ENCODE measurements at regions not wholly inside any gene's neighbourhood (a gene's known extent, or its start where the extent isn't known, plus 50 kb on each side); places are given as distances from the start of the nearest gene placed in this dataset.

DNA sequence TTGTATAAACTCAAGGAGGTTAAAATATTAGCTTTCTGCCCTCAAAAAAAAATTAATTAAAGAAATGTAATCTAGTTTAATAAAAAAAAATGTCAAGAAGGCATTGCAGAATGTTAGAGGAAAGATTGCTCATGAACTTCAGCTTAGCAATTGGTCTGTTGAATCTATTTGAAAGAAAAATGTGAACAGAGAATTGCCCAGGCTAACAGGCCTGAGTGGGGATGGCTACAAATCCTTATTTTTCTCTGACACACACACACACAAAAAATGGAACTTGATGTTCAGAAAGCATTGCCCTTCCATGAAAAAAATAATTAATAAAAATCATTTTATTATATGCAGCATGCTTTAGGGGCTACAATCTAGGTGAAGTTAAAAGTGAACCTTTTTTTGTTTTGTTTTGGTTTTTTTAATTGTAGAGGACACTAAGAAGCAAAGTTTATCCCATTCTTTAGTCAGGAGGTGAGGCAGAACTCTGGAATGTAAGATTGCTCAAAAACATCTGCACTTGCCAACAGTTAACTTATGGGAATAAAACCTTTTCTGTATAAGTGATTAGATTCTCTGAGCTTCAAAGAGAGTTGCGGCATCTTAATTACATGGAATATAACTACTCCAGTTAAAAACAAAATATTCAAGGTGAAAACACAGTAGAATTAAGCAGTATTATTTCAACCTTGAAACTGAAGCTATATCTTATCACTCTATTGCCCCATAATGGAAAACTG is 658.5 kb upstream of the ADGRL2 start:
- Histone ChIP-seq H3K4me3 (ENCODE audit: insufficient read depth, low read length, poor library complexity, severe bottlenecking) (no peak overlapping the region), H3K79me2 (ENCODE audit: insufficient read depth, low read length) (no peaks in the 10 kb centered on the region), H3F3A (ENCODE audit: insufficient read depth) (no peaks in the 10 kb centered on the region), H3K27ac (ENCODE audit: low read depth, low read length) (no peak overlapping the region), H3K9ac (ENCODE audit: low read length) (no peak overlapping the region), H3K9me2 (replicated peaks; ENCODE audit: insufficient read depth, low read length) (no peaks in the 10 kb centered on the region), H3K27me3 (ENCODE audit: low read length) (no peaks in the 10 kb centered on the region), H3K36me3 (ENCODE audit: low read length) (no peaks in the 10 kb centered on the region), H4K20me1 (ENCODE audit: low read depth, low read length) (no peaks in the 10 kb centered on the region), H3K4me2 (ENCODE audit: low read depth, low read length, poor library complexity, severe bottlenecking) (no peak overlapping the region), H2AFZ (ENCODE audit: low read depth, low read length, severe bottlenecking) (no peak overlapping the region), H3K9me3 (ENCODE audit: insufficient read depth, low read length) (no peaks in the 10 kb centered on the region)
- TF ChIP-seq, protein P1, sequence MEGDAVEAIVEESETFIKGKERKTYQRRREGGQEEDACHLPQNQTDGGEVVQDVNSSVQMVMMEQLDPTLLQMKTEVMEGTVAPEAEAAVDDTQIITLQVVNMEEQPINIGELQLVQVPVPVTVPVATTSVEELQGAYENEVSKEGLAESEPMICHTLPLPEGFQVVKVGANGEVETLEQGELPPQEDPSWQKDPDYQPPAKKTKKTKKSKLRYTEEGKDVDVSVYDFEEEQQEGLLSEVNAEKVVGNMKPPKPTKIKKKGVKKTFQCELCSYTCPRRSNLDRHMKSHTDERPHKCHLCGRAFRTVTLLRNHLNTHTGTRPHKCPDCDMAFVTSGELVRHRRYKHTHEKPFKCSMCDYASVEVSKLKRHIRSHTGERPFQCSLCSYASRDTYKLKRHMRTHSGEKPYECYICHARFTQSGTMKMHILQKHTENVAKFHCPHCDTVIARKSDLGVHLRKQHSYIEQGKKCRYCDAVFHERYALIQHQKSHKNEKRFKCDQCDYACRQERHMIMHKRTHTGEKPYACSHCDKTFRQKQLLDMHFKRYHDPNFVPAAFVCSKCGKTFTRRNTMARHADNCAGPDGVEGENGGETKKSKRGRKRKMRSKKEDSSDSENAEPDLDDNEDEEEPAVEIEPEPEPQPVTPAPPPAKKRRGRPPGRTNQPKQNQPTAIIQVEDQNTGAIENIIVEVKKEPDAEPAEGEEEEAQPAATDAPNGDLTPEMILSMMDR (IDR thresholded peaks at IDR 0.05; ENCODE audit: insufficient read depth, low read length, poor library complexity, severe bottlenecking): no peak
- TF ChIP-seq EZH2phosphoT487 (conservative IDR thresholded peaks at IDR 0.05; ENCODE audit: low read length): no peak

DNA sequence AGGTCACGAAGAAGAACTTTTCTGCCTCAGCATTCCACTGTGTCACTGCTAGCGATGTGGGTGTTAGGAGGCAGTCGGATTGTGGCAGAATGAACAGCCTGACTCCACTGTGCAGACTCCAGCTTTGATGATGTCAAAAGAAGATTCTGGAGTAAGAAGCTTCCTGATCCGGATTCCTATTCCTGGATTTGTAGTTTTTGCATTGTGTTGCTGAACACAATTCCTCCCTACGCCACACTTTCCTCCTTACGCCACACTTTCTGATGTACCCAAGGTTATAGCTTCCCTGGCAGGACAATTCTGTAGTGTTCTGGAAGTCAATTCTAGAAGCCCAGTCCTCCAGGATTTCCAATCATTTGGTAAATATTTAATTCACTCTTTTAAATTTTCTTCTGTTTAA is 665.2 kb upstream of the ADGRL2 start:
- Histone ChIP-seq H3K9me3 (ENCODE audit: insufficient read depth, low read length) (no peaks in the 10 kb centered on the region), H3K27ac (ENCODE audit: low read depth, low read length) (no peak overlapping the region), H3K9me2 (replicated peaks; ENCODE audit: insufficient read depth, low read length) (no peaks in the 10 kb centered on the region), H3K36me3 (ENCODE audit: low read length) (no peaks in the 10 kb centered on the region), H2AFZ (ENCODE audit: low read depth, low read length, severe bottlenecking) (no peak overlapping the region), H3K27me3 (ENCODE audit: low read length) (no peaks in the 10 kb centered on the region), H3F3A (ENCODE audit: insufficient read depth) (no peaks in the 10 kb centered on the region), H3K9ac (ENCODE audit: low read length) (no peak overlapping the region), H4K20me1 (ENCODE audit: low read depth, low read length) (no peaks in the 10 kb centered on the region), H3K4me2 (ENCODE audit: low read depth, low read length, poor library complexity, severe bottlenecking) (no peak overlapping the region), H3K4me3 (ENCODE audit: insufficient read depth, low read length, poor library complexity, severe bottlenecking) (no peak overlapping the region), H3K79me2 (ENCODE audit: insufficient read depth, low read length) (no peaks in the 10 kb centered on the region)
- no peak for TF ChIP-seq EZH2phosphoT487 (conservative IDR thresholded peaks at IDR 0.05; ENCODE audit: low read length)
- TF ChIP-seq, protein P1 (IDR thresholded peaks at IDR 0.05; ENCODE audit: insufficient read depth, low read length, poor library complexity, severe bottlenecking): no peak

DNA sequence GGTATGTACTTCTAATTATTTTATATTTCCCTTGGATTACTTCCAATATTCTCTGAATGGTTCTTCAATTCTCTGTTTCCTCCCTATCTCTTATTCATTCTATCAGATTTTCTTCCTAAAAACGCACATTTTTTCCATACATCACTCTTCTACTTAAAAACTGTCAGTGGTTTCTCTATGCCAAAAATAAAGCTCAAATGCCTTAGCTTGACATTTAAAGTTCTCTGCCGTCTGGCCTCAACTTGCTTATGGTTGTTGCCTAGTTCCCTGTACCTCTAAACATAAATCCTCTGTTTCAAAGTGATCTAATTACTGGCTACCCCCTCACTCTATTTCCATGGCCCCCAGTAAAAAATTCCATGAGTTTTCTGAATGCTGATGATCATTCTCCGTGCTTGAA is 671.0 kb upstream of the ADGRL2 start:
- Histone ChIP-seq H3K27me3 (ENCODE audit: low read length) (no peaks in the 10 kb centered on the region), H3K9ac (ENCODE audit: low read length) (no peak overlapping the region), H2AFZ (ENCODE audit: low read depth, low read length, severe bottlenecking) (no peak overlapping the region), H3K36me3 (ENCODE audit: low read length) (no peaks in the 10 kb centered on the region), H3F3A (ENCODE audit: insufficient read depth) (no peaks in the 10 kb centered on the region), H4K20me1 (ENCODE audit: low read depth, low read length) (no peaks in the 10 kb centered on the region), H3K4me2 (ENCODE audit: low read depth, low read length, poor library complexity, severe bottlenecking) (no peak overlapping the region), H3K9me2 (replicated peaks; ENCODE audit: insufficient read depth, low read length) (no peaks in the 10 kb centered on the region), H3K27ac (ENCODE audit: low read depth, low read length) (no peak overlapping the region), H3K4me3 (ENCODE audit: insufficient read depth, low read length, poor library complexity, severe bottlenecking) (no peak overlapping the region), H3K9me3 (ENCODE audit: insufficient read depth, low read length) (no peaks in the 10 kb centered on the region), H3K79me2 (ENCODE audit: insufficient read depth, low read length) (no peaks in the 10 kb centered on the region)
- TF ChIP-seq, protein P1 (IDR thresholded peaks at IDR 0.05; ENCODE audit: insufficient read depth, low read length, poor library complexity, severe bottlenecking): no peak
- no peak for TF ChIP-seq EZH2phosphoT487 (conservative IDR thresholded peaks at IDR 0.05; ENCODE audit: low read length)

Data from SU-DHL-6 (cell line).